SW 1271 (cell line): ENCODE measurements at regions not wholly inside any gene's neighbourhood (a gene's known extent, or its start where the extent isn't known, plus 50 kb on each side); places are given as distances from the start of the nearest gene placed in this dataset.

Experiments
- DNase-seq, 2 experiments: peaks; one replicate each; lab custom pipeline; 2025; lab: John Stamatoyannopoulos, UW

GRCh38 chrX:15983034-15983433 is 128.4 kb upstream of the AP1S2 start:
- DNase-seq, result no peak

DNA sequence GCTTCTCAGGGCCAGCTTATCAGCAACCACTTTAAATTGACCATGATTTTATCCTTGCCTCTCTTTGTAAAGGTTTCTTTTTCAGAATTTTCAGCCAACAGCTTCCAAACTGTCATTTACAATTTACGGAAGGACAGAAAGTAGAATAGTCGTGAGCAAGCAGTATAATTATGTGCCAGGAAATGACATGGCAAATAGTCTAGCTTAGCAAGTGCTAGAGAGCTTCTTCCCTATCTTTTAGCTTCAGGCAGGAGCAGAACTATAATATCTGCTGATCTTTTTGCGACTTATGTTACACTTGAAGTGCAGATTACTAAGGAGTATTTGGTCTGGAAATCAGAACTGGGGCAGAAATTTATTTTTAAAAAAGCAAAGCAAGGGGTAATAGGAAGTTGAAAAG is 123.0 kb upstream of the AP1S2 start:
- DNase-seq, result no peak

DNA sequence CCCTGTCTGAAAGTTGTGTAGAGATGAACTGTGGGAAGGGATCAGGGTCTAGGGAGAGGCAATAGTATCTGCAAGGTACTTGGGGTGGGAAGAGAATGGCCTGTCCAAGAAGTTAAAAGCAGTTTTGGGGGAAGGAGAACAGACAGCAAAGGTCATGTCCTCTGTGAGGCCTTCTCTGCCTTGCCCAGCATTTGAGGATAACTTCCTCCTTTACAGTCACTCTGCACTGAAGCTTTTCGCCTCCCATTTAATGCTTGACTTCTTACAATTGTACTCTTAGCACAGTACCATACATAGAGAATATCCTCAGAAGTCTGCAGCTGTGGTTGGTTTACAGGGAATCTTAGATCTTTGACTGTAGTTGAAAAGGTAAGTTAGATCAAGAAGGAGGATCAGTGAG is 121.8 kb upstream of the AP1S2 start:
- DNase-seq, result no peak

GRCh38 chrX:15973946-15974345 is 119.3 kb upstream of the AP1S2 start:
- DNase-seq, result no peak

DNA sequence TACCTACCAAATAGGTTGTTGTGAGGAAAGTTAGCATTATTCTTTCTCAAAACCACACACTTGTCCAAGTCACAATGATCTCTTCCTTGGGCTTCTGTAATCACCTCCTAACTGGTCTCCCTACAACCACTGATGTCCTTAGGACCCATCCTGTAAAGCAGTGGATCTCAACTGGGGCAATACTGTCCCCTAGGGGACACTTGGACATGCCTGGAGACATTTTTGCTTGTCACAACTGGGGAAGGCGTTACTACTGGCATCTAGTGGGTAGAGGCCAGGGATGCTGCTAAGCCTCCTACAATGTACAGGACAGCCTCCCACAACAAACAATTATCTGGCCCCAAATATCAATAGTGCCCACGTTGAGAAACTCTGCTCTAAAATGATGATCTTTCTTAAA is 118.7 kb upstream of the AP1S2 start:
- DNase-seq, result peak in 1 of 2 experiments; percentile 4

DNA sequence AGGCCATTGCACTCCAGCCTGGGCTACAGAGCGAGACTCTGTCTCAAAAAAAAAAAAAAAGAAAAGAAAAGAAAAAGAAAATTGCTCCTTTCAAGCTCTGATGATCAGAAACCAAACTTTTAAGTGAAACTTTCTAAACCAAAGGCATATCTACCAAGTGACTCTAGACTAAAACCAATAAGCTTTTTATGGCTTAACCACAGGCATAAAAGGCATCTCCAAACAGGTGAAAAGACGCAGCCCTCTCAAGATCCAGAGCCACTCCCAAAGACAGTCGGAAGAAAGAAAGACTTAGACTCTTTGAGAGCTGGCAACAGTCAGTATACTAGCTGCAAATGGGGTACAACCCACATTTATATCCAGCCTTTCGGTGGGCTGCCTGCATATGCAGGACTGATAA is 117.1 kb upstream of the AP1S2 start:
- no peak for DNase-seq

- no peak for DNase-seq
Measured at GRCh38 chrX:15963858-15964257, 109.2 kb upstream of the AP1S2 start.

DNA sequence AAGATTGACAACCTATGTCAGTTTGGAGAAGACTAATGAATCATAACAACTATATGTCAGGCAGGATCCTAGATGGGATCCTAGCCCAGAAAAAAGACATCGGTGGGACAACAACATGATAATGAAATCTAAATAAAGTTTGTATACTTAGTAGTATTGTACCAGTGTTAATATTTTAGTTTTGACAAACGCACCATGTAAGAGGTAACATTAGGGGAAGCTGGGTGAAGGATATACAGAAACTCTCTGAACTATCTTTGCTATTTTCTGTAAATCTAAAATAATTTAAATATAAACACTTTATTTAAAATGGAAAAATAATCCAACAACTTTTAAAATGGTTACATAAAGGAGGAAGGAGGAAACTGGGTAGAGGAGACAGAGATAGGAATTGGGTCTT is 105.6 kb upstream of the AP1S2 start:
- no peak for DNase-seq

DNA sequence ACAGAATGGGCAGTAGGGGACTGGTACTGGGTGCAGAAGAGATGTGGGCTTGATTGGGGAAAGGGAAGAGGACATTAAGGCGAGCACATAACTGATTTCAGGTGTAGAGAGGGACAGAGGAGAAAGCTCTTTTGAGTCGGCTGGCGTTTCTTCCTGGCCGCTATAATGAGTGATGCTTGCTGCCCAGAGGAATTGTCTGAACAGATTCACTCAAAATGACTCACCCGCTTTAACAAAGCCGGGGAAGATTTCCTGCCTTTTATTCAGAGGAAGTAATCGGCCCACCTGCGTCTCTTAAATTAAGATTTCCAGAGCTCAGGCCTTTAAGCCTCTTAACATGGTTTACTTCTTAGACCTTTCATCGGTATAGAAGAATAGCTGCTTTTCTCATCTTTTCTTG is 102.1 kb upstream of the AP1S2 start:
- no peak for DNase-seq

- no peak for DNase-seq
Measured at GRCh38 chrX:15953801-15954200, 99.2 kb upstream of the AP1S2 start.

GRCh38 chrX:15952212-15952611 is 97.6 kb upstream of the AP1S2 start:
- no peak for DNase-seq

GRCh38 chrX:15948318-15948660 is 93.7 kb upstream of the AP1S2 start:
- no peak for DNase-seq

GRCh38 chrX:15947648-15948317 is 93.2 kb upstream of the AP1S2 start:
- peak in 1 of 2 experiments; percentile 7 for DNase-seq

DNA sequence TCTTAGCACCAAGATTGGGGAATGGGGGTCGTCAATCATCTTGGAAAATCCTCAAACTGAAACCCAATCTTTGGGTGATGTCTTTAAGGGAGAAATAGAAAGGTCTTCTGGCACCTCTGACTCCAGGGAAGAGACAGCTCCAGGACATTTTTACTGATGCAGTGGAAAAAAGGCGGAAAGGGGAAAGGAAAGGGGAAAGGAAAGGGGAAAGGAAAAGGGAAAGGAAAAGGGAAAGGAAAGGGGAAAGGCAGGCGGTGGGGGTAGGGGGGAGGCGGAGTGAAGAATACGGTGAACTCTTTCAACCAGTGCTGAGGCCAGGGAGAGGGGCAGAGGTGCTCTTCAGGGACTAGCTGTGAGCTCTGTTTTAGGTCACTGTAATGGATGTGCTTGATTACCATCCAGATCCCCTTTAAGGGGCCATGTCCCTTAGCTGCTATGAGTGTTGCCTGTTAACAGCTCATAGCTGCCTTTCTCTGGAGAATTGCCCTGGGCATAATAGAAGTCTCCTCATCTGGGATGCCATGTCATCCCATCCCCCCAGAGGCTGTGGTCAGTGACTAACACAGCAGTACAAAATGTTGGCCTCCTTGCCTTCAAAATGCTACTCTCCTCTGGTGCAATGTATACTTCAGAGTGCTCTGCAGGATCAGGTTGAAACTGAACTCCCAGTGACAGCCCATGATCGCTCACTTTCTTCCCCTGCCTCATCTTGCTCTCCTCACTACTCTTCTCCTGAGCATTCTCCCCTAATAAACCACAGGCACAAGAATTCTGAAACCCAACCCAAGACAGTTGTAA is 92.4 kb upstream of the AP1S2 start:
- DNase-seq, result peak in 1 of 2 experiments; percentile 2

DNA sequence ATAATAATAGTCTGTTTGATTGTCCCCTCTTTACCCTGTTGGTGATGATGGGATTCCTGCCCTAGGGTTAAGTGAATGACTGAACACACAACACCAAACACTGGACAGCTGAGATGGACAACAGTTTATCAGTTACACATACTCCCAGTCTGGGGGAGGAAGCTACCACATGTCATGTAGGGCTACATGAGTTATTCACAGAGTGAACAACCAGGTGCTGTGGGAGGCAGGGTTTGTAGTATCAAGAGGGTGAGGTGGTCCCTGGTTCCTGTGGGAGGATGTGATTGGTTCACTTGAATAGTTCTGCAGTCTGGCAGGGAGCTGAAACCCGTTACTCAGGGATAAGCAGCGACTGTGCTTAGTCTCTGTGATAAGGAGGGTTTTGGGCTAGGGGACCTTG is 88.8 kb upstream of the AP1S2 start:
- no peak for DNase-seq

GRCh38 chrX:15942307-15942706 is 87.7 kb upstream of the AP1S2 start:
- DNase-seq, result no peak

GRCh38 chrX:15939737-15940136 is 85.1 kb upstream of the AP1S2 start:
- DNase-seq, result no peak

DNA sequence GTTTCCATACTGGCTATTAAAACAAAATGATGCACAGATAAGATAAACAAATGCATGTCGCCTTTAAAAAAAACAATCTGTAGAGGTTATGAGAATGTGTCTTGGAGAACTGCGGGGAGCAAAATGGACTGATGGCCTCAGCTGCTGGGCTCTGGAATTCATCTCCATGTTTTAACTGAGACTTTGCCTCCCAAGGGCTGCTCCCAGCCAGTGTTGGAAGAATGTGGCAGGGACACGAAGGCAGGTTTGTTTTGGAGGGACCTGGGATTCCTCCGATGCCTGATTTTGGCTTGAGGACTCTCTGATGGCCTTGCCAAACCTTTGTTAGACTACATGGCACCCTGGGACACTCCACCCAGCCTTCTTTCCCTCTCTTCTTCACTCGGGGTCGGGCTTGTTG is 83.5 kb upstream of the AP1S2 start:
- no peak for DNase-seq

GRCh38 chrX:15931362-15931761 is 76.7 kb upstream of the AP1S2 start:
- DNase-seq, result no peak

GRCh38 chrX:15930585-15930984 is 76.0 kb upstream of the AP1S2 start:
- DNase-seq, result no peak

- DNase-seq, result no peak
Measured at GRCh38 chrX:15929194-15929593, 74.6 kb upstream of the AP1S2 start.

- no peak for DNase-seq
Measured at GRCh38 chrX:15926622-15927021, 72.0 kb upstream of the AP1S2 start.

DNA sequence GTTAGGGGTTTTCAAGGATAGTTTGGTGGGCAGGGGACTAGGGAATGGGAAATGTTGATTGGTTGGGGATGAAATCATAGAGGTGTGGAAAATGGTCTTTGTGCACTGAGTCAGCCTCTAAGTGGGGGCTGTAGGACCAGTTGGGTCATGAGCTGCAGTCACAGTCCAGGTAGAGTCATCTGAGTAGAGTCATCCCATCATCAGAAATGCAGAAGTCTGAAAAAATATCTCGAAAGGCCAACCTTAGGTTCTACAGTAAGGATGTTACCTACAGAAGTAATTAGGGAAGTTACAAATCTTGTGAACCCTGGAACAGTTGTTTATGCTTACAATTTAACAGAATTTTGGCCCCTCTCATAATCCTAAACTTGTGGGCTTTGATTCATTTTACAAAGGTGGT is 63.4 kb upstream of the AP1S2 start:
- DNase-seq, result no peak

DNA sequence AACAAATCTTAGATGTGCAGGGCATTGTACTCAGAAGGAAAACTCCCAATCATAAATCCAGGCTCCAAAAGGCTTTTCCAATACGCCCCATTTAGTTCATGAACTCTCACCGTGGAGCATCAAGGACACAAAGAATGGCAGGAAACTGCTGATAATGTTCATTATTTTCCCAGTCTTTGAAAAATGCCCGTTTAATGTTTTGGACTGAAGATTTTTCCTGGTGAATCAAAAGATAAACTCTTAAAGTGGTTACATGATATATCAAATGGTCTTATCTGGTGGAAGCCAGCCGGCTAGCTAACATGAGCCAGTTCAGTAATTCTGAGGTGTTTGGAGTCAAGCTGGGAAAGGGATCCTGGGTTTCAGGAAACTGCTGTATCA is 62.1 kb upstream of the AP1S2 start:
- DNase-seq, result no peak
